Keratinocyte (primary cell): ENCODE measurements at regions not wholly inside any gene's neighbourhood (a gene's known extent, or its start where the extent isn't known, plus 50 kb on each side); places are given as distances from the start of the nearest gene placed in this dataset.

Source experiments
- DNase-seq: peaks from one replicate; pipeline ENCODE4 v3.0.0-alpha.2; 2011; ENCODE audit warnings: low read depth, missing footprints, low spot score
- FAIRE-seq: peaks from 2 replicates; lab custom pipeline; 2011; peaks lifted over from hg19 to GRCh38; lab: Jason Lieb, UNC
- H2AFZ ChIP-seq: 2 replicates; pipeline ENCODE4 v1.6.0; 2012; ENCODE audit warnings: low read length, control low read depth, inconsistent platforms; ENCODE audit not compliant: control insufficient read depth
- H3K27ac ChIP-seq: 2 replicates; pipeline ENCODE4 v1.5.1; 2011; ENCODE audit warnings: low read length; ENCODE audit not compliant: control insufficient read depth, insufficient read depth
- H3K27me3 ChIP-seq: 3 replicates; pipeline ENCODE4 v1.6.0; 2011; ENCODE audit warnings: low read length; ENCODE audit not compliant: control insufficient read depth, insufficient read depth; ENCODE audit errors: extremely low read depth
- H3K36me3 ChIP-seq, 2 experiments: 2 replicates in 1 of 2; 3 replicates in 1 of 2; pipeline ENCODE4 v1.5.1; 2011; ENCODE audit warnings: low read length in 2 of 2, mild to moderate bottlenecking in 1 of 2; ENCODE audit not compliant: control insufficient read depth in 2 of 2, insufficient read depth in 2 of 2; ENCODE audit errors: extremely low read depth in 1 of 2
- H3K4me1 ChIP-seq: 3 replicates; pipeline ENCODE4 v1.5.1; 2011; ENCODE audit warnings: low read length; ENCODE audit not compliant: control insufficient read depth, insufficient read depth; ENCODE audit errors: extremely low read depth
- H3K4me2 ChIP-seq: 3 replicates; pipeline ENCODE4 v1.6.0; 2011; ENCODE audit warnings: low read depth, low read length; ENCODE audit not compliant: control insufficient read depth, insufficient read depth; ENCODE audit errors: extremely low read depth
- H3K4me3 ChIP-seq, 3 experiments: fragments of 200-600 bp in 1 of 3; sonication (generic) in 1 of 3; 2 replicates in 2 of 3; 3 replicates in 1 of 3; pipeline ENCODE4 v1.5.1; 2011 to 2016; ENCODE audit warnings: low read length in 3 of 3, mild to moderate bottlenecking in 3 of 3, control low read depth in 2 of 3, inconsistent platforms in 1 of 3, low read depth in 1 of 3, mixed read lengths in 1 of 3, mixed run types in 1 of 3, moderate library complexity in 1 of 3; ENCODE audit not compliant: control insufficient read depth in 2 of 3, insufficient read depth in 2 of 3; ENCODE audit errors: extremely low read depth in 1 of 3
- H3K79me2 ChIP-seq: 2 replicates; pipeline ENCODE4 v1.6.0; 2012; ENCODE audit warnings: low read length; ENCODE audit not compliant: control insufficient read depth, insufficient read depth
- H3K9ac ChIP-seq: 3 replicates; pipeline ENCODE4 v1.6.0; 2011; ENCODE audit warnings: low read length; ENCODE audit not compliant: control insufficient read depth, insufficient read depth; ENCODE audit errors: extremely low read depth
- H3K9me1 ChIP-seq: 3 replicates; pipeline ENCODE4 v1.6.0; 2011; ENCODE audit warnings: low read length; ENCODE audit not compliant: control insufficient read depth, insufficient read depth; ENCODE audit errors: extremely low read depth
- H3K9me3 ChIP-seq: 2 replicates; pipeline ENCODE4 v1.5.1; 2012; ENCODE audit warnings: low read depth, low read length; ENCODE audit not compliant: control insufficient read depth
- H4K20me1 ChIP-seq: 3 replicates; pipeline ENCODE4 v1.6.0; 2011; ENCODE audit warnings: low read length; ENCODE audit not compliant: control insufficient read depth, insufficient read depth; ENCODE audit errors: extremely low read depth
- EZH2 ChIP-seq: IDR thresholded peaks from one replicate; pipeline ENCODE4 v1.6.1; 2012; ENCODE audit warnings: inconsistent platforms, mild to moderate bottlenecking, low read length, moderate library complexity
- dilution Hi-C: fragments of 300-500 bp; cut with MboI; formaldehyde crosslinking; loops from one replicate; pipeline ENCODE4 v1.7.0; 2020; ENCODE audit warnings: low sequenced_read_pairs; ENCODE audit not compliant: extremely low pct_ligation_motif_present
- TF ChIP-seq, protein P1 (sequence below), 3 experiments: IDR thresholded peaks in 1 of 3; conservative IDR thresholded peaks in 1 of 3; optimal IDR thresholded peaks in 1 of 3; 2 replicates in 2 of 3; 3 replicates in 1 of 3; pipeline versions ENCODE3 to v1.5.1; 2011; ENCODE audit warnings: low read length in 3 of 3, mild to moderate bottlenecking in 3 of 3, moderate library complexity in 2 of 3, control low read depth in 1 of 3, inconsistent platforms in 1 of 3; ENCODE audit not compliant: insufficient read depth in 2 of 3; ENCODE audit errors: extremely low read depth in 1 of 3

DNA sequence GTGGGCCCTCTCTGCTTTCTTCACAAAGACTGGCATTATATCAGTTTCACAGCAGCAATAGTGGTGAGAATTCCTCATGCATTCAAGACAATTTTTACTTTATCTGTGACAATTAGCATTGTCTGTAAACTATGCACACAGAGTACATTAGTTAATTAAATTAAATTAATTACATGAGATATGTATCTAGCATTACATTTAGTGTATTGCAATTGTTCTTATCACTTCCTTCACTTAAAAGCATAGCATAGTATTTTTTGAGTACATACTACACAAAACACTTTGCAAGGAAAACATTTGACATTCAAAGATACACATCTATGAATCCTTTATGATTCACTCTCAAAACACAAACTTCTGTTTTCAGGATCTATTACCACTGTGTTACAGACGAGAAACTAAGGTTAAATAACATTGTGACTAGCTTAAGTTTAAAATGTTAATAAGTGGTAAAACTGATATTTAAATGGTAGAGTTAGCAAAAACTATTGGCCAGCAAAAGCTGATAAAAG, 1542.6 kb downstream of the PLA2G4A start:
- dilution Hi-C loops, result no loop called here
- Histone ChIP-seq H3K4me3 (no peak overlapping the region), H3K27ac (no peak overlapping the region), H3K4me2 (no peak overlapping the region), H3K9ac (no peak overlapping the region), H3K9me3 (no peaks in the 10 kb centered on the region), H3K79me2 (no peaks in the 10 kb centered on the region), H2AFZ (no peak overlapping the region), H4K20me1 (no peaks in the 10 kb centered on the region), H3K4me1 (no peaks in the 10 kb centered on the region), H3K36me3 (no peaks in the 10 kb centered on the region), H3K9me1 (no peaks in the 10 kb centered on the region), H3K27me3 (no peaks in the 10 kb centered on the region)
- FAIRE-seq, result no peak
- TF ChIP-seq, protein P1, sequence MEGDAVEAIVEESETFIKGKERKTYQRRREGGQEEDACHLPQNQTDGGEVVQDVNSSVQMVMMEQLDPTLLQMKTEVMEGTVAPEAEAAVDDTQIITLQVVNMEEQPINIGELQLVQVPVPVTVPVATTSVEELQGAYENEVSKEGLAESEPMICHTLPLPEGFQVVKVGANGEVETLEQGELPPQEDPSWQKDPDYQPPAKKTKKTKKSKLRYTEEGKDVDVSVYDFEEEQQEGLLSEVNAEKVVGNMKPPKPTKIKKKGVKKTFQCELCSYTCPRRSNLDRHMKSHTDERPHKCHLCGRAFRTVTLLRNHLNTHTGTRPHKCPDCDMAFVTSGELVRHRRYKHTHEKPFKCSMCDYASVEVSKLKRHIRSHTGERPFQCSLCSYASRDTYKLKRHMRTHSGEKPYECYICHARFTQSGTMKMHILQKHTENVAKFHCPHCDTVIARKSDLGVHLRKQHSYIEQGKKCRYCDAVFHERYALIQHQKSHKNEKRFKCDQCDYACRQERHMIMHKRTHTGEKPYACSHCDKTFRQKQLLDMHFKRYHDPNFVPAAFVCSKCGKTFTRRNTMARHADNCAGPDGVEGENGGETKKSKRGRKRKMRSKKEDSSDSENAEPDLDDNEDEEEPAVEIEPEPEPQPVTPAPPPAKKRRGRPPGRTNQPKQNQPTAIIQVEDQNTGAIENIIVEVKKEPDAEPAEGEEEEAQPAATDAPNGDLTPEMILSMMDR (optimal IDR thresholded peaks at IDR 0.05 in 1 of 3, IDR thresholded peaks at IDR 0.05 in 1 of 3, conservative IDR thresholded peaks at IDR 0.05 in 1 of 3; ENCODE audit: extremely low read depth in 1 of 3, insufficient read depth in 2 of 3, low read length in 3 of 3), result no peak
- TF ChIP-seq EZH2, result no peak
- DNase-seq, result no peak

DNA sequence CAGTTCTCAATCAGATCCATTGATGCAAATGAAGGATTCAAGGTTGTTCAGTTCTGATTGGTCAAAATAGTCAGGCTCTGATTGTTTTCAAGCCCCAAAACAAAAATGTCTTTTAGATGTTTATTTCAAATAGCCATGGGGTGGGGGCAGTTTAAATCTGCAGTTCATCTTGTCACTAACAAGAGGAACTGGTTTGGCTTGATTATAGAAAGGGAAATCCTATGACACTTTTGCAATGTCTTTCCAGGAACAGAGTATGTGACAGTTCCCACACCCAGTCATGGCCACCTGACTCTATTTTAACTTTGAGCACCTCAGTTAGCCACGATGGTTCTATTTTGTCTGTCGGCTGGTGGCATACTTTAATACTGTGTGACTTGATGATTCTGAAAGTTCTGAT, 1544.1 kb downstream of the PLA2G4A start:
- H3K36me3 ChIP-seq, result no peaks in the 10 kb centered on the region
- dilution Hi-C loops, result no loop called here
- H3K9me3 ChIP-seq, result no peaks in the 10 kb centered on the region
- H3K27me3 ChIP-seq, result no peaks in the 10 kb centered on the region
- TF ChIP-seq, protein P1 (optimal IDR thresholded peaks at IDR 0.05 in 1 of 3, IDR thresholded peaks at IDR 0.05 in 1 of 3, conservative IDR thresholded peaks at IDR 0.05 in 1 of 3; ENCODE audit: extremely low read depth in 1 of 3, insufficient read depth in 2 of 3, low read length in 3 of 3), result no peak
- no peak for TF ChIP-seq EZH2
- no peaks in the 10 kb centered on the region for H3K9me1 ChIP-seq
- no peak overlapping the region for H2AFZ ChIP-seq
- H3K27ac ChIP-seq, result no peak overlapping the region
- DNase-seq (no peak), FAIRE-seq (no peak)
- no peak overlapping the region for H3K9ac ChIP-seq
- H3K4me3 ChIP-seq, result no peak overlapping the region
- H3K4me2 ChIP-seq, result no peak overlapping the region
- H4K20me1 ChIP-seq, result no peaks in the 10 kb centered on the region
- no peaks in the 10 kb centered on the region for H3K79me2 ChIP-seq
- no peaks in the 10 kb centered on the region for H3K4me1 ChIP-seq
